Fibroblast of upper back skin (primary cell): ENCODE measurements at regions not wholly inside any gene's neighbourhood (a gene's known extent, or its start where the extent isn't known, plus 50 kb on each side); places are given as distances from the start of the nearest gene placed in this dataset.

Experiments used
- DNase-seq: peaks from one replicate; pipeline ENCODE4 v3.0.0-alpha.2; 2013

GRCh38 chr10:52442576-52442975 lies 128.5 kb downstream of the DKK1 start:
- peak; percentile 18 for DNase-seq

GRCh38 chr10:52443419-52444388 lies 129.6 kb downstream of the DKK1 start:
- peak; percentile 64 for DNase-seq

- DNase-seq, result peak; percentile 69
Measured at GRCh38 chr10:52446391-52446790, 132.3 kb downstream of the DKK1 start.

- peak; percentile 80 for DNase-seq
Measured at GRCh38 chr10:52447931-52448353, 133.9 kb downstream of the DKK1 start.

- no peak for DNase-seq
Measured at GRCh38 chr10:52450762-52451291, 136.7 kb downstream of the DKK1 start.

GRCh38 chr10:52451817-52452216 lies 137.7 kb downstream of the DKK1 start:
- peak; percentile 45 for DNase-seq

- DNase-seq, result no peak
Measured at GRCh38 chr10:52452600-52453493, 138.8 kb downstream of the DKK1 start.

- DNase-seq, result no peak
Measured at GRCh38 chr10:52453501-52453900, 139.4 kb downstream of the DKK1 start.

GRCh38 chr10:52454491-52454890 lies 140.4 kb downstream of the DKK1 start:
- no peak for DNase-seq

- DNase-seq, result no peak
Measured at GRCh38 chr10:52455098-52455497, 141.0 kb downstream of the DKK1 start.

- DNase-seq, result peak; percentile 42
Measured at GRCh38 chr10:52459097-52459496, 145.0 kb downstream of the DKK1 start.

- no peak for DNase-seq
Measured at GRCh38 chr10:52463826-52464225, 149.7 kb downstream of the DKK1 start.

- no peak for DNase-seq
Measured at GRCh38 chr10:52464368-52465124, 150.5 kb downstream of the DKK1 start.

GRCh38 chr10:52465202-52465601 lies 151.1 kb downstream of the DKK1 start:
- DNase-seq, result no peak

GRCh38 chr10:52466464-52466863 lies 152.4 kb downstream of the DKK1 start:
- no peak for DNase-seq

- DNase-seq, result no peak
Measured at GRCh38 chr10:52469970-52470705, 156.1 kb downstream of the DKK1 start.

GRCh38 chr10:52472406-52473146 lies 158.5 kb downstream of the DKK1 start:
- no peak for DNase-seq

GRCh38 chr10:52474265-52474664 lies 160.2 kb downstream of the DKK1 start:
- DNase-seq, result no peak

GRCh38 chr10:52477305-52477704 lies 163.2 kb downstream of the DKK1 start:
- DNase-seq, result no peak

GRCh38 chr10:52479567-52479966 lies 165.5 kb downstream of the DKK1 start:
- DNase-seq, result no peak

GRCh38 chr10:52481986-52482555 lies 168.0 kb downstream of the DKK1 start:
- DNase-seq, result peak; percentile 52
